Heart right ventricle (tissue), 16 donors: ENCODE measurements at regions not wholly inside any gene's neighbourhood (a gene's known extent, or its start where the extent isn't known, plus 50 kb on each side); places are given as distances from the start of the nearest gene placed in this dataset.

ENCODE experiments used
- ATAC-seq, 8 donors: fragments of 200-7000 bp; cut with Tn5 transposase; one replicate each; pipeline ENCODE4 v1.9.1; 2020; ENCODE audit warnings: mild to moderate bottlenecking in 8 of 8, moderate library complexity in 8 of 8, moderate number of reproducible peaks in 1 of 8
- DNase-seq, 2 donors: peaks; one replicate each; pipeline ENCODE4 v3.0.0-alpha.2; 2020
- H3K27ac ChIP-seq, 10 donors: fragments of 200-600 bp; sonication (generic) in 2 of 10; one replicate each; pipeline versions ENCODE4 v1.5.0 to v1.8.0; 2020 to 2022; ENCODE audit warnings: mild to moderate bottlenecking in 3 of 10
- H3K27me3 ChIP-seq, 7 donors: fragments of 200-600 bp; one replicate each; pipeline ENCODE4 v1.8.0; 2021 to 2022; ENCODE audit warnings: mild to moderate bottlenecking in 2 of 7
- H3K36me3 ChIP-seq, 9 donors: fragments of 200-600 bp; sonication (generic) in 1 of 9; one replicate each; pipeline versions ENCODE4 v1.5.0 to v1.8.0; 2020 to 2022; ENCODE audit warnings: mild to moderate bottlenecking in 2 of 9
- H3K4me1 ChIP-seq, 9 donors: fragments of 200-600 bp; sonication (generic) in 1 of 9; one replicate each; pipeline versions ENCODE4 v1.5.0 to v1.8.0; 2020 to 2022; ENCODE audit warnings: mild to moderate bottlenecking in 4 of 9
- H3K4me3 ChIP-seq, 10 donors: fragments of 200-600 bp; sonication (generic) in 2 of 10; one replicate each; pipeline versions ENCODE4 v1.5.0 to v1.8.0; 2020 to 2022; ENCODE audit warnings: mild to moderate bottlenecking in 7 of 10, moderate library complexity in 2 of 10
- H3K9me3 ChIP-seq, 11 donors: fragments of 200-600 bp in 10 of 11; sonication (generic) in 2 of 11; one replicate each; pipeline versions ENCODE4 v1.5.0 to v1.8.0; 2013 to 2022; ENCODE audit warnings: mild to moderate bottlenecking in 2 of 11, control low read depth in 1 of 11, moderate library complexity in 1 of 11
- WGBS, 2 donors: extraction: QIAGEN DNeasy Blood & Tissue Kit; methylation state at CpG; one replicate each; pipeline ENCODE4 v1.1.7; 2013; ENCODE audit warnings: inconsistent platforms in 1 of 2; 5-methylcytosine and 5-hydroxymethylcytosine counted together
- intact Hi-C, 10 donors: fragments of 100-400 bp; cut with DNase I; formaldehyde crosslinking; loops; one replicate each; pipeline versions ENCODE4 v1.11.1 to v1.14.2; 2022
- TF ChIP-seq, protein P1 (sequence below), 9 donors: fragments of 200-600 bp; sonication (generic) in 2 of 9; IDR thresholded peaks; one replicate each; pipeline versions ENCODE4 v1.5.0 to v1.8.0; 2021 to 2022; ENCODE audit warnings: antibody characterized with exemption in 9 of 9, mild to moderate bottlenecking in 5 of 9, moderate library complexity in 1 of 9
- donor health status: Arrhythmogenic right ventricular cardiomyopathy.
- donor health status: ischemic (EF 13 %, LVEDD 7.1; RV severe dilation, severe dysfunction).
- donor health status: healthy with polysubstance abuse.
- donor health status: DM: no; HTN: yes; CAD: no.
- donor health status: DM: no; HTN: no; CAD: no.
- donor health status: ischemic (EF 25% LVEDD 6.9; RV normal size, moderate dysfunction).
- donor health status: ischemic (EF 25% LVEDD 5.7; RV mildly dilated, moderate dysfunction).
- donor health status: healthy.
- donor health status: DM: yes; HTN: yes; CAD: no.
- donor health status: Ischemic cardiomyopathy.
- donor health status: ischemic (EF 35%, LVEDD 5.7; RV mildly dilated, moderate dysfunction).
- donor health status: nonischemic (EF 11% LVEDD 7.7; RV severe dilation, severe dysfunction).
- donor health status: DM: yes; HTN: yes; CAD: no.
- donor health status: PGD.
- donor health status: ischemic (EF 29% LVEDD 5.4; RV normal size, mild dysfunction).
- donor health status: nonischemic (EF 23%, LVEDD 6.1; RV moderate dilation, normal function).

DNA sequence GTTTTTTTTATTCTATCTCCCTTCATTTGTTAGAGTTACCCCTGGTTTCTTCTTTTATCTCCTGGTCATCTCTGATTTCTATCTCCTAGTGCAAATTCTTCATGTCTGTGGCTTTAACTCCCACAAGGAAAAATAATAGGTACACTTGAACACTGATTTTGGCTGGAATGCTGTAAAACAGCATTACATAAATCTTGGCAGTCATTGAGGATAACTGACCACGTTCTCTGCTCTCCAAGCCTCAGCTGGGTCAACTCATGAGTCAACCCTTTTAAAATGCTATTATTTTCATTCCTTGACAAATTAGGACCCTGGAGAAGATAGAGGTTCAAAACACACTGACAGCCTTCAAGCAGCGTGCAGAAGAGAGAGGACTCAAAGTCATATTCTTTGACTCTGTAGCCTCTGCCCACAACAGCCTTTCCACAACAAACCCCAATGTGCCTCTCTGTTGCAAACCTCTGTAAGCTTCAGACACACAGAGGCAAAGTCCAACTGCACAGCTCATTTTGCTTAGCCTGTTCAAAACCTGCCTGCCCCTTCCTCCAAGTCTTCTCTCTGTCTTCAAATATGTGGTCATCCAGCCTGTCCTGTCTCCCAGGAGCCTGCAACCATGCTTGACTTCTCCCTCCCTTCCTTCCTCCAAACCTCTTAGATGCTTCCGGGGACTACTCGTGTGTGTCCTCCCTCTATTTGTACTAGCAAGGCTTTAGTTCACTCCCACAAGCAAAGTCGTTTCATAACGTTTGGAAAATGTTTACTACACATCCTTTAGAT lies 398.4 kb downstream of the MED10 start:
- intact Hi-C loops, result no loop called here
- TF ChIP-seq, protein P1, sequence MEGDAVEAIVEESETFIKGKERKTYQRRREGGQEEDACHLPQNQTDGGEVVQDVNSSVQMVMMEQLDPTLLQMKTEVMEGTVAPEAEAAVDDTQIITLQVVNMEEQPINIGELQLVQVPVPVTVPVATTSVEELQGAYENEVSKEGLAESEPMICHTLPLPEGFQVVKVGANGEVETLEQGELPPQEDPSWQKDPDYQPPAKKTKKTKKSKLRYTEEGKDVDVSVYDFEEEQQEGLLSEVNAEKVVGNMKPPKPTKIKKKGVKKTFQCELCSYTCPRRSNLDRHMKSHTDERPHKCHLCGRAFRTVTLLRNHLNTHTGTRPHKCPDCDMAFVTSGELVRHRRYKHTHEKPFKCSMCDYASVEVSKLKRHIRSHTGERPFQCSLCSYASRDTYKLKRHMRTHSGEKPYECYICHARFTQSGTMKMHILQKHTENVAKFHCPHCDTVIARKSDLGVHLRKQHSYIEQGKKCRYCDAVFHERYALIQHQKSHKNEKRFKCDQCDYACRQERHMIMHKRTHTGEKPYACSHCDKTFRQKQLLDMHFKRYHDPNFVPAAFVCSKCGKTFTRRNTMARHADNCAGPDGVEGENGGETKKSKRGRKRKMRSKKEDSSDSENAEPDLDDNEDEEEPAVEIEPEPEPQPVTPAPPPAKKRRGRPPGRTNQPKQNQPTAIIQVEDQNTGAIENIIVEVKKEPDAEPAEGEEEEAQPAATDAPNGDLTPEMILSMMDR (IDR thresholded peaks at IDR 0.05), result no peak

DNA sequence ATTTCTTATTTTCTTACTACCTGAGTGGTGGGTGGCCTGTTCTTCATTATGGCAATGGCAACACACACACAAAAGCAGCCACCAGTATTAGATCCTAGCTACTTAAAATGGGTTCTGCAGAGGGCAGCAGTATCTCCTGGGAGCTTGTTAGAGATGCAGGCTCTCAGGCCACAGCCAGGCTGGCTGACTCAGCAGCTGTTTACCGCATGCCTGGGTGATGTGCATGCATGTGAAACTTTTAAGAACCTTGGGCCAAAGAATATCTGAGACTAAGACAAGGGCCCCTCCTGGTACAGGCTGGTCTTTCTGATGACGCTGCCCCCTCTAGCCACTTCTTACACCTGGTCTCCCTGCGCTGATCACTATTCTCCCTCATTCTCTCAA lies 399.0 kb downstream of the MED10 start:
- no peaks in the 10 kb centered on the region for H3K36me3 ChIP-seq
- no peaks in the 10 kb centered on the region for H3K4me1 ChIP-seq
- no peaks in the 10 kb centered on the region for H3K9me3 ChIP-seq
- no peak overlapping the region for H3K27ac ChIP-seq
- TF ChIP-seq, protein P1 (IDR thresholded peaks at IDR 0.05), result no peak
- H3K27me3 ChIP-seq, result peaks cover 0 to 5% (median 0%) of the 10 kb centered on the region in 7 donors
- no peak for ATAC-seq
- WGBS, 2 donors, result 66 to 77% methylated on average over 3 of the region's 3 CpGs
- H3K4me3 ChIP-seq, result no peak overlapping the region
- intact Hi-C loops, result no loop called here
- DNase-seq, result no peak

More for the DNA sequence above, 398.4 kb downstream of the MED10 start:
- DNase-seq, result no peak
- Histone ChIP-seq H3K4me3 (no peak overlapping the region), H3K36me3 (no peaks in the 10 kb centered on the region), H3K27ac (no peak overlapping the region), H3K27me3 (peaks cover 0 to 5% (median 0%) of the 10 kb centered on the region in 7 donors), H3K4me1 (no peaks in the 10 kb centered on the region), H3K9me3 (no peaks in the 10 kb centered on the region)
- 45 to 48% methylated on average over 6 of the region's 6 CpGs for WGBS, 2 donors
- ATAC-seq, result no peak

DNA sequence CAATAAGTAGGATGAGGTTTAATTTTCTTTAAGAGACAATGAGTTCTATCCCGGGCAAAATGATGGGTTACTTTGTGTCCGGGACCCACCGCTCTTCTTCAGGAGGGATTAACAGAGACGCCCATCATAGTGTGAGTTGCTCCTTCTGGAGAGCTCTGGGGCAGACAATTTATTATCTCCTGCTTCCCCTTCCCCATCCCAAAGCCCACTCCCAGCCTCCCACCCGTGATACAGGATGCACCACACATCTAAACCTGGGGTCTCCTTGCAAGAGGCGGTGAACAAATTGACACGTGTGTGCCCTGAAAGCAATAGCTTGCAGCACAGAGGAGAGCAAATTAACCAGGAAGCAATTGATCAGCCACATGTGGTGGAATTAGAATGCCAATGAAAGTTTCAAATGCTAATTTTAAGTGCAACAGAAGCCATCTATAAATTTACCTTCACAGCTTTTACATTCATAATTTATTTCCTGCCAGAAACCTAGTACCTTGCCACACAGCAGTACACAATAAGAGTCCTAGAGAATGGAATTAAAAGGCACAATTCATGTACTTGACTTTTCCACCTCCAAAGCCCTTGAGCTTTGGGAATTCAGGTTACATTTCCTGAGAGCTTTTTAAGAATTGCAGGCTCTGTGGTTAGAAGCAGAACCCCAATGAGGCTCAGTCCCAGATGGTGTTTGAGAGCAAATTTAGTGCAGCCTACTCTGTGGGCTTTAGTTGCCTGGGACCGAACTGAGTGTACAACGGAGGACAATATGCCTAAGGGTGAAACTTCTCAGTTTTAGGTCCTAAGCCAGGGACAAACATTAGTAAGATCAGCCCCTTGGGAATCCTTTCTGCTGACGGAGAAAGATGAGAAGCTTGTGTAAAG lies 399.6 kb downstream of the MED10 start:
- Histone ChIP-seq H3K36me3 (no peaks in the 10 kb centered on the region), H3K27me3 (peaks cover 0 to 5% (median 0%) of the 10 kb centered on the region in 7 donors), H3K4me1 (no peaks in the 10 kb centered on the region), H3K9me3 (no peaks in the 10 kb centered on the region), H3K4me3 (no peak overlapping the region), H3K27ac (no peak overlapping the region)
- DNase-seq, result no peak
- intact Hi-C loops, result no loop called here
- no peak for ATAC-seq
- TF ChIP-seq, protein P1 (IDR thresholded peaks at IDR 0.05), result no peak
- WGBS, 2 donors, result 74 to 77% methylated on average over 10 of the region's 10 CpGs

DNA sequence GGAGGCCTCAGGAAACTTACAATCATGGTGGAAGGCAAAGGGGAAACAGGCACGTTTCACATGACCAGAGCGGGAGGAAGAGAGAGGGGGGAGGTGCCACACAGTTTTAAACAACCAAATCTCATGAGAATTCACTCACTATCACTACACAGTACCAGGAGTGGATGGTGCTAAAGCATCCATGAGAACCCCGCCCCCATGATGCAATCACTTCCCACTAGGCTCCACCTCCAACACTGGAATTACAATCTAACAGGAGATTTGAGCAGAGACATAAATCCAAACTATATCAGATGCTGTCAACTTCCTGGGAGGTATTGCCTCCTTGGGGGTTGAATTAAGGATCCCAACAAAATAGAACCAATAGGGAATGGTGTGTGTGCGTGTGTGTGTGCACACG lies 407.1 kb downstream of the MED10 start:
- Histone ChIP-seq H3K9me3 (no peaks in the 10 kb centered on the region), H3K27me3 (peaks cover 0 to 4% (median 0%) of the 10 kb centered on the region in 7 donors), H3K36me3 (no peaks in the 10 kb centered on the region), H3K4me3 (no peak overlapping the region), H3K27ac (no peak overlapping the region), H3K4me1 (no peaks in the 10 kb centered on the region)
- WGBS, 2 donors, result 75 to 81% methylated on average over 5 of the region's 5 CpGs
- TF ChIP-seq, protein P1 (IDR thresholded peaks at IDR 0.05), result no peak
- intact Hi-C loops, result no loop called here
- DNase-seq, result no peak
- no peak for ATAC-seq
